ENCODE measurements at regions not wholly inside any gene's neighbourhood (a gene's known extent, or its start where the extent isn't known, plus 50 kb on each side); places are given as distances from the start of the nearest gene placed in this dataset.

DNA sequence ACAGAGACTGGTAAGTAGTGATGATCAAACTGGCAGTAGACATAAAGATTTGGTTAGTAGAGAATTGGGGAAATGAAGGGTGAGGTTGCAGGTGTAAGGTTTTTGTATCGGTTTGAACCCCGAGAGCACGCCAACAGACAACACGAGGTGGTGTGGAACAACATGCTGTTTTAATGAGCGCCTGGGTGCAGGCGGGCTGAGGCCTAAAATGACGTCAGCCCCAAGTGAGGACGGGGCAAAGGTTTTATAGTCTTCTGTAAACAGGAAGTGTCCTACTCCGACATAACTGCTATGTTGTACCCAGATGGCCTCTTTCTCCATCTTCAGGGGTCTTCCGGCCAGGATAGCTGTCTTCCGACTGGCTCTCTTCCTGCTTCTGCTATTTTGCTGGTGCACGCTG is 178.8 kb downstream of the HHIPL2 start:
- Histone ChIP-seq H3K18ac (ENCODE audit: extremely low read depth, low read length) (no peak overlapping the region), H3K9ac (replicated peaks in 1 of 4; ENCODE audit: extremely low read depth in 1 of 4, low read depth in 3 of 4, low read length in 3 of 4) (no peak overlapping the region), H3K23ac (ENCODE audit: insufficient read length) (no peak overlapping the region), H2BK15ac (ENCODE audit: low read length) (no peak overlapping the region), H4K5ac (ENCODE audit: insufficient read length, low read depth, low read length) (no peak overlapping the region), H4K8ac (ENCODE audit: extremely low read depth, insufficient read depth, low read length) (no peak overlapping the region), H3K27me3 (replicated peaks in 1 of 4; ENCODE audit: control insufficient read depth in 3 of 4, extremely low read depth in 1 of 4, insufficient read depth in 3 of 4, low read length in 3 of 4) (no peaks in the 10 kb centered on the region; a peak in 1 of 7 replicates), H3K9me3 (ENCODE audit: insufficient read depth in 2 of 2, low read depth in 1 of 2, low read length in 1 of 2) (no peaks in the 10 kb centered on the region), H3K36me3 (ENCODE audit: control insufficient read depth in 2 of 4, insufficient read depth in 4 of 4, low read length in 3 of 4) (no peaks in the 10 kb centered on the region), H4K91ac (replicated peaks; ENCODE audit: insufficient read length, low read length) (no peak overlapping the region), H3K79me1 (ENCODE audit: low read depth, low read length) (no peaks in the 10 kb centered on the region), H2BK5ac (ENCODE audit: low read depth, low read length) (no peak overlapping the region), H3K4me1 (replicated peaks in 1 of 4; ENCODE audit: control insufficient read depth in 3 of 4, insufficient read depth in 4 of 4, low read length in 3 of 4) (no peaks in the 10 kb centered on the region; a peak in 1 of 7 replicates), H2BK20ac (ENCODE audit: low read length) (no peak overlapping the region), H3K4me3 (ENCODE audit: extremely low read depth in 1 of 4, insufficient read depth in 2 of 4, low read depth in 3 of 4, low read length in 4 of 4) (no peak overlapping the region), H3K79me2 (ENCODE audit: control insufficient read depth in 1 of 2, insufficient read depth in 2 of 2, low read length in 2 of 2) (no peaks in the 10 kb centered on the region), H3K4ac (replicated peaks; ENCODE audit: insufficient read length, low read depth, low read length) (no peak overlapping the region), H2BK12ac (ENCODE audit: low read depth, low read length) (no peak overlapping the region), H3K56ac (replicated peaks; ENCODE audit: insufficient read length, low read depth, low read length) (no peak overlapping the region), H3K4me2 (ENCODE audit: insufficient read depth in 1 of 2, low read depth in 2 of 2, low read length in 2 of 2) (no peak overlapping the region), H2BK120ac (replicated peaks; ENCODE audit: low read depth, low read length) (no peak overlapping the region), H3K27ac (ENCODE audit: low read depth, low read length) (no peak overlapping the region), H2AFZ (ENCODE audit: low read length) (no peak overlapping the region), H2AK5ac (ENCODE audit: low read depth, low read length) (no peak overlapping the region), H3K14ac (ENCODE audit: insufficient read length) (no peak overlapping the region), H4K20me1 (replicated peaks in 1 of 2; ENCODE audit: control insufficient read depth in 1 of 2, insufficient read depth in 2 of 2, low read length in 2 of 2) (no peaks in the 10 kb centered on the region), H3K23me2 (ENCODE audit: low read depth, low read length) (no peaks in the 10 kb centered on the region)
- no peak for TF ChIP-seq POLR2AphosphoS5 (IDR thresholded peaks at IDR 0.05; ENCODE audit: low read depth, low read length)
- TF ChIP-seq EP300 (IDR thresholded peaks at IDR 0.05; ENCODE audit: borderline replicate concordance in 1 of 2, low read depth in 2 of 2, low read length in 2 of 2): no peak
- TF ChIP-seq ZNF274 (IDR thresholded peaks at IDR 0.05; ENCODE audit: borderline replicate concordance, extremely low read depth, low read length): no peak
- TF ChIP-seq BCL11A (IDR thresholded peaks at IDR 0.05; ENCODE audit: low read depth in 2 of 2, low read length in 2 of 2): no peak
- no peak for TF ChIP-seq NRF1 (IDR thresholded peaks at IDR 0.05; ENCODE audit: low read depth, low read length)
- TF ChIP-seq ASH2L (IDR thresholded peaks at IDR 0.05; ENCODE audit: low read length): no peak
- no peak for TF ChIP-seq BACH1 (IDR thresholded peaks at IDR 0.05; ENCODE audit: low read length)
- DNase-seq (ENCODE audit: low read depth in 1 of 2, low spot score in 2 of 2) (no peak), FAIRE-seq (no peak)
- WGBS, 2 experiments (ENCODE audit: extremely low coverage in 1 of 2, insufficient coverage in 1 of 2, insufficient read length in 1 of 2, insufficient replicate concordance in 2 of 2, low coverage in 1 of 2, low lambda C conversion rate in 2 of 2, missing lambda C conversion rate in 1 of 2): 94% methylated on average over 12 of the region's 12 CpGs; no CpG with 5 or more reads in 1 of the 2 experiments
- CTCF ChIA-PET (ENCODE audit: partially characterized antibody): interaction anchor here (1.5 kb wide), 1 partner anchor 18 kb away, joined by 7 read pairs; no protein-coding TSS in a partner anchor
- POLR2A ChIA-PET (ENCODE audit: partially characterized antibody): no interaction called here

Measured in H1 (cell line).